ENCODE measurements at regions not wholly inside any gene's neighbourhood (a gene's known extent, or its start where the extent isn't known, plus 50 kb on each side); places are given as distances from the start of the nearest gene placed in this dataset.

- DNase-seq = no peak
Measured at GRCh38 chr16:66004699-66005098, 361.8 kb upstream of the CDH5 start.

DNA sequence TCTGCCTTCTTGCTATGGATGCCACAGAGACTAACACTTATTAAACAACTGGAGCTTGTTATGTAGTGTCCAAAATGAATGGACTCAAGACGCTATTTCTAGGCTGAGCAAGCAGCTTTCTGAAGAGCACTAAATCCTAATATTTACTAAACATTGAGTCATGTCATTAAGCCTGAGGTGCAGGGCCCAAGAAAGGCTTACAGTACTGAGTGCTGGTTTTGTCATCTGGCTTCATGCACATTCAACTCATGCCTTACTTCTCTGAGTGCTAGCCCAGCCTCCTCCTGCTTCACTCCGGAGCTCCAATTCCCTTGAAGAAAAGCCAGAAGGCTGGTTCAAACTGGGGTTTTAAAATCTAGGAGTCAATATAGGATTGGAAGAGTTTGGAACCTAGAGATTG lies 363.3 kb upstream of the CDH5 start:
- DNase-seq = no peak

GRCh38 chr16:66002601-66003000 lies 363.9 kb upstream of the CDH5 start:
- no peak for DNase-seq

DNA sequence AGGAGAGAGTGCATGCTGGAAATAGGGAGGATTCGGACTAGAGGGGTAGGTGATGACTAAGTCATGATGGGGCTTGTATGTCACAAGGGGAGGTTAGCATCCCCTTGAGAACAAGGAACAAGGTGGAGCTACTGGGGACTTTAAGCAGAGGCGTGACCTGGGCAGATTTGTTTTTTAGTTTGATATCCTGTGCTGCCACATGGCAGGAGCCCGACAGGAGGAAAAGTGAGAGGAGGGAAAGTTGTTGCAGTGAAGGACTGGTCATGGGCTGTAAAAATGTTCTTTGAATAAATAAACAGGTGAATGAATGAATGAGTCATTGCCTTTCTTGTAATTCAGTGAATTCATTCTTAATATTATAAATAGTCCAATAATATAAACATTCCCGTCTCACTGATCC lies 365.1 kb upstream of the CDH5 start:
- DNase-seq = no peak

- DNase-seq = no peak
Measured at GRCh38 chr16:65998443-65998842, 368.0 kb upstream of the CDH5 start.

DNA sequence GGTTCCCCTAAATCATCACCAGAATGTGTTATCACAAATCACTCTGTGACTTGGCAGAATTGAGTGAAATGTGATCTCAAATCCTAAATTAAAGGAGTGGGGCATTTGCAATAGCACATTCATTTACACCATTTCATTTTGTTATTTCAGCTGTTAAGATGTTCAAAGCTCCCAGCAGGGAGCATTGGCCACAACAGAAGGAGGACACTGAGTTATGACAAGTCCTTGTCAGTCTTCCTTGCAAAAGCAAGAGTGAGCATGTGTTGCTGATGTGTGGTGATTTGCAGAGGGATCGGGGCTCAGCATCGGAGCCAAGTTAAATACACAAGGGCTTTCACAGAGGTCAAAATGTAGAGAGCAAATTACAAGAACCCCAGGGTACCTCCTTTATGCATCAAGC lies 372.2 kb upstream of the CDH5 start:
- DNase-seq = peak; percentile 36

DNA sequence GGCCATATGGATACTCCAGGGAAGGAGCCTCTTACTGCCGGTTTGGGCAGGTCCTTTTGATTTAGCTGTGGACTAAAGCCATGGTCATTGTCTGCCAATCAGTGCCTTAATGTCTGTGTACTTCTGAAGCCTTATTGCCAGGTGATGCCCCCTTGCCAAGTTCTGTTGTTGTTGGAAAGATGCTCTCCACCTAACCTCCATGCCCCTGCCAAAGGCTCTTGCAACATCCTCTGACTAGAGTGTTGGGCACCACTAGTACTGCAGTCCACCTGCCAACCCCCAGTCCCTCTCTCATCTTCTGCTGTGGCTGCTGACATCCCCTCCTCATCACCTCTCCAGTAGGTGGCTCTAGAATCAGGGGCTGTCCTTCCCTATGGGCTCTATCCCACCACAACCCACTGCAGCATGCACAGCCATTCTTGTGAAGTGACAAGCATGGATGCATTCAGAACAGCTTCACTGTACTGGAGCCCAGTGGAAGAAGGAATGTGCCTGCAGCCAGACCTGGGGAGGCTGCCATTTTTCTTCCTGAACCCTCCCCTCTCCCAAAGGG lies 375.3 kb upstream of the CDH5 start:
- DNase-seq = no peak

GRCh38 chr16:65989861-65990604 lies 376.5 kb upstream of the CDH5 start:
- no peak for DNase-seq

DNA sequence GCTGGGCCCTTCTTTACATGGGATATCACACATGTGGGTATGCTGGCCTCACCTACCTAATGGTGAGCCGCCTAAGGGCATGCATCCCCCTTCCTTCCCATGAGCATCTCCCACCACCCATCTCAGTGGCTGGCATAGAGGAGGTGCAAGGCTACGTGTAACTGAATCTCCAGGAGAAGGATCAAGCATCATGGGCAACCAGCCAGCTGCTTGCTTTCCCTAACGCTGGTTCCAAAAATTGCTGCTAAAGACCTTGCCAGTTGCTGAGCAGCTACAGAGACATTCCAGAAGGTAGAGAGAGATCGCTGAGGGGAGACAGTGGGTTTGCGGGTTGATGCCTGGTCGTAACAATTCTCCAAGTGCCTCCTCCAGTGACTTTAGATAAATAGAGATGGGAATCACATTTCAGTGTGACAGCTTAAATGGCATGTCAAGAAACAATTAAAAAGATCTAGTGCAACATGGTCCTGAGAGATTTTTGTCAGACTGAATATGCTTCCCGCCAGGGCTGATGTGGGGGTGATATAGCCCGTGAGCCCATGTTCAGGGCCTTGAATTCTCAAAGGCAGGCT lies 378.4 kb upstream of the CDH5 start:
- DNase-seq = no peak

DNA sequence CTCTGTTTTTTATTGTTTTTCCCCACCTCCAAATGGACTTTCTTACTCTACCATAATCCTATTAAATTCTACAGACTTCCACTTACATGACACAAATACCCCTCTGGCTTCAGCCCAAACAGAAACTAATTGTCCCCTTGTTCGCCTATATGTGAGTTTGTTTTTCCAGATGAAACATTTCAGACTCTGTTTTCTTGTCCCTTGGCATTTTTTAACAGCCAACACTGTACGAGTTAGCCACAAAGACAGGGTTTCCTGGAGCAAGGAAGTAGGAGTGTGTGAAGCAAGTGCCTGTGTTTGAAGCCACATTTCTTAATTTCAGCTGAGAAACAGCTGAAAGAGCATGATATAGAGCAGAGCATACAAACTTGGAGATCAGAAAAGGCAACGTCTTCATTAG lies 382.2 kb upstream of the CDH5 start:
- DNase-seq = no peak

DNA sequence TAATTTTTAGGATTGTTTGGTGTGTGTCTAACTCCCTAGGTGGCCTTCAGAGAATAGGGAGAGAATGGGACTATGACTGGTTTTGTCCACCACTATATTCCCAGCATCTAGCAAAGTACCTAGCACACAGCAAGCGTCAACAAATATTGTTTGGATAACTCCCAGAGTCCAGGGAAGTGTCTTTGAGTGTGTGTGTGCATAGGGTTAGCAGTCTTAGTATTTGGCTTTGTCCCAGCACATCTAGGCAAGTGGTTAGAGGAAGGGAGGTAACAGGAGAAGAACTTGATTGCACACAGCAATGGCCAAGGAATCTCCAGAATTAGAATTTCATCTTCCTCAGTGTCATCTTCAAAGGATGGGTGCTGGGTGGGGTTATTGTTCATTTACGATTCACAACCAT lies 385.4 kb upstream of the CDH5 start:
- DNase-seq = no peak

- DNase-seq = no peak
Measured at GRCh38 chr16:65975049-65975708, 391.3 kb upstream of the CDH5 start.

- no peak for DNase-seq
Measured at GRCh38 chr16:65967376-65967775, 399.1 kb upstream of the CDH5 start.

DNA sequence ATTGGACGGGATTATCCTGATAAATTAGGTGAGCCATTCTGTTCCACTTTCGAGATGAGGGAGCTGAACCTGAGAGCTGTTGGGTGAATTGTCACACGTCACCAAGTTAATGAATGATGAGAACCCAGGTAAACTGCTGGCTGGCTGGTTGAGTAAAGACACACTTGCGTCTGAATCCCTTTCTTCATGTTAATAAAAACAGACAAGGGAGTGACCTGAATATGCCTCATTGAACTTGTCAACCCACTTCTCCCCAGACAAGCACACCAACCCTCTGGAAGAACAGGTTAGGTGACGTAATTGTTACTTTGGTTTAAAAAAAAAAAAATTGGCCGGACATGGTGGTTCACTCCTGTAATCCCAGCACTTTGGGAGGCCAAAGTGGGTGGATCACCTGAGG lies 400.9 kb upstream of the CDH5 start:
- DNase-seq = no peak

GRCh38 chr16:65964752-65965151 lies 401.7 kb upstream of the CDH5 start:
- no peak for DNase-seq

- no peak for DNase-seq
Measured at GRCh38 chr16:65961476-65962143, 404.9 kb upstream of the CDH5 start.

DNA sequence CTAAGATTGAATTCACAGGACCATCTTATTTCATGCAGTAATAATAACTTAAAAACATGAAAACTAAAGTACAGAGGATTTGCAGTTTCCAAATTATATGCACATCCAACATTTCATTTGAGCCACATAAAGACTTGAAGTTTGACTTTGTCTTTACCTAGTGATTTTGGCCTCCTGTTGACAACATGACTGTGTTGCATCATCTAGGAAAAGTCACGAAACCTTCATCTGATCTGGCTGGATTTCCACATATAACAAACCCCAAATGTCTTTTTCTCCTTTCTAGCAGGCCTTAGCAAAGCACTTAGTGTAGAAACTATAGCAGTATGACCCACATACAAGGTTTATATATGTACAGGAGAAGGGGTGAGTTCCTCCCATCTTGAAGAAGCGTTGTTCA lies 406.5 kb upstream of the CDH5 start:
- no peak for DNase-seq

- DNase-seq = no peak
Measured at GRCh38 chr16:65958086-65958485, 408.4 kb upstream of the CDH5 start.

GRCh38 chr16:65956100-65956499 lies 410.4 kb upstream of the CDH5 start:
- no peak for DNase-seq

GRCh38 chr16:65954446-65954845 lies 412.0 kb upstream of the CDH5 start:
- no peak for DNase-seq

GRCh38 chr16:65950211-65950610 lies 416.3 kb upstream of the CDH5 start:
- DNase-seq = no peak

DNA sequence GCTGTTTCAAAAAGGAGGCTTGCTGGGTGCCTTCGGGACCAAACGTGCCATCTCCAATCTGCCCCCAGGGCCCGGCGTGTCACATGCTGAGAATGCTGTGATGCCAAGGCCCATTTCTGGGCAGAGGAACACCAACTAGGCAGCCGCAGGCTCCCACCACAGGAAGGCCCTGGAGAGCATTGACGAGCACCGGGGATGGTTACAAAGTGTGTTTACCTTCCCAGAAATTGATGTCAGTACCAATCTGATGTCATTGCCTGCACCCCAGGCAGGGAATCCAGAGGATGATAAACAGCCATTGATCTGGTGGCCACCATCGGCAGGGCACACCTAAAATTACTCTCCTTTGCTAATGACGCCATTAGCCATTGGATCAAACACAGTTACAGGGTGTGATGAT lies 418.1 kb upstream of the CDH5 start:
- no peak for DNase-seq

DNA sequence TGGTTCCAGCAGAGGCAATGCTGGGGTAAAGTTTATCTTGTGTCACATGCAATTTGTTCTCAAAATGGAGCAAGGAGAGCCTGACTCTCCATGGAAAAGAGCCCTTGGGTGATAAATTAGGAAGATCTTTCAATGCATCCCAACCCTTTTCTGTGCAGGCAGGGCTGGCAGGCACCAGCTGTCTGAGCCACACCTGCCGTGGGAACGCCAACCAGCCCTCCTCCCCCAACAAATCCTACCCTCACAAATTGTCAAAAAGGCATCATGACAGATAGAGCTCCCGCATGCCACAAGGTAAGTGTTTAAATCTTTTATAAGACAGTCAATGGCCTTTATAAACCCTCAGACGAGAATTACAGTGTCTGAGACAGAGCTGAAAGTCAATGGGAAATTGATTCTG lies 418.5 kb upstream of the CDH5 start:
- DNase-seq = no peak

DNA sequence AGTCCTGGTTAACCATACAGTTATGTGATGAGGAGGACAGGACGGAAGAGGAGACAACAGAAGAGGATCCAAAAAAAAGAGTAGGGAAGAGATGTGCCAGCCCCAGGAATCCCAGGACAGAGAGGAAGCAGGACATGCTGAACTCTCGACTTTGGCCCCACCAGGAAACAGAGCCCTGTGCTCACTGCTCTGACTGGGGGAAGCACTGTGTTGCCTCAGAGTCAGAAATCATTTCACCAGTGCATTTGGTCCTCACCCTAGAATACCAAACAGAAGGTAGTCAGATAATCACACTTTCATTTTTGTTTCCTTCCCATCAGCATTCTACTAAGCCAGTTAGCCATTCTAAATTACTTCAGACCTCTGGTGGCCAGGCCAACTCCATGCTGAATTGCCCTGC lies 421.0 kb upstream of the CDH5 start:
- no peak for DNase-seq

Measured in NCI-H1092 treated with DMSO at 0.1 percent for 48 hours (cell line).